ENCODE measurements at regions not wholly inside any gene's neighbourhood (a gene's known extent, or its start where the extent isn't known, plus 50 kb on each side); places are given as distances from the start of the nearest gene placed in this dataset.

- SMC1A ChIA-PET (ENCODE audit: uncharacterized antibody, unreplicated experiment), result interaction anchor here (1.4 kb wide), 1 partner anchor 25 kb away, joined by 4 read pairs; no protein-coding TSS in a partner anchor
- WGBS (ENCODE audit: insufficient coverage, insufficient replicate concordance, low lambda C conversion rate, missing lambda C conversion rate), result 15% methylated on average over 7 of the region's 7 CpGs
- no peak for TF ChIP-seq STAT3 (IDR thresholded peaks at IDR 0.05; ENCODE audit: low read depth, low read length)
- TF ChIP-seq IRF4 (IDR thresholded peaks at IDR 0.05; ENCODE audit: low read depth, low read length), result no peak
- TF ChIP-seq ESRRA (IDR thresholded peaks at IDR 0.05; ENCODE audit: low read length), result no peak
- no peak for TF ChIP-seq IRF5 (IDR thresholded peaks at IDR 0.05; ENCODE audit: borderline replicate concordance)
- TF ChIP-seq ATF7 (IDR thresholded peaks at IDR 0.05; ENCODE audit: low read depth), result no peak
- no peak for TF ChIP-seq MYB (IDR thresholded peaks at IDR 0.05; ENCODE audit: borderline replicate concordance, low read depth, low read length)
- TF ChIP-seq RBBP5 (conservative IDR thresholded peaks at IDR 0.05), result no peak
- TF ChIP-seq NKRF (conservative IDR thresholded peaks at IDR 0.05), result no peak
- no peak for TF ChIP-seq STAT1 (conservative IDR thresholded peaks at IDR 0.05)
- no peak for TF ChIP-seq CBFB (IDR thresholded peaks at IDR 0.05; ENCODE audit: low read depth)
- TF ChIP-seq CHD4 (IDR thresholded peaks at IDR 0.05), result no peak
- TF ChIP-seq NFYB (IDR thresholded peaks at IDR 0.05; ENCODE audit: insufficient read depth, low read depth, low read length), result no peak
- no peak for TF ChIP-seq RELB (IDR thresholded peaks at IDR 0.05; ENCODE audit: low read depth)
- no peak for TF ChIP-seq MTA3 (IDR thresholded peaks at IDR 0.05; ENCODE audit: borderline replicate concordance, low read length)
- TF ChIP-seq BMI1 (IDR thresholded peaks at IDR 0.05; ENCODE audit: borderline replicate concordance), result no peak
- TF ChIP-seq ATF2 (IDR thresholded peaks at IDR 0.05; ENCODE audit: low read length), result no peak
- no peak for TF ChIP-seq ZBTB33 (IDR thresholded peaks at IDR 0.05)
Observed at GRCh38 chr13:82963226-82964099, 918.8 kb downstream of the SLITRK1 start.

More at GRCh38 chr13:82963226-82964099, 918.8 kb downstream of the SLITRK1 start:
- Histone ChIP-seq H3K4me2 (ENCODE audit: control insufficient read depth, insufficient read depth) (no peak overlapping the region), H3K36me3 (ENCODE audit: control insufficient read depth in 2 of 2, insufficient read depth in 2 of 2, low read length in 1 of 2) (no peaks in the 10 kb centered on the region), H3K79me2 (ENCODE audit: control insufficient read depth, insufficient read depth, low read length) (no peaks in the 10 kb centered on the region), H3K4me3 (no peak overlapping the region), H3K27ac (ENCODE audit: control insufficient read depth, insufficient read depth) (no peak overlapping the region), H3K9me3 (replicated peaks; ENCODE audit: control insufficient read depth, insufficient read depth, low read length) (no peaks in the 10 kb centered on the region), H2AFZ (ENCODE audit: control insufficient read depth, low read depth, low read length) (no peak overlapping the region), H3K27me3 (replicated peaks in 1 of 2; ENCODE audit: control insufficient read depth in 2 of 2, insufficient read depth in 2 of 2, low read length in 1 of 2) (no peaks in the 10 kb centered on the region), H4K20me1 (ENCODE audit: control insufficient read depth, insufficient read depth) (no peaks in the 10 kb centered on the region), H3K9ac (ENCODE audit: control insufficient read depth, insufficient read depth, low read length) (no peak overlapping the region), H3K4me1 (ENCODE audit: control insufficient read depth, insufficient read depth, low read length) (no peaks in the 10 kb centered on the region)
- DNase-seq (ENCODE audit: low read depth, low spot score) (no peak), ATAC-seq (no peak), FAIRE-seq (no peak)
- intact Hi-C loops (cut with micrococcal nuclease; ENCODE audit: unreplicated experiment) (loop anchor here (5.0 kb wide), 1 partner anchor 49 kb away; no protein-coding TSS in a partner anchor), in situ Hi-C loops (cut with MboI) (no loop called here)
- CTCF ChIA-PET, result no interaction called here
- RAD21 ChIA-PET (ENCODE audit: unreplicated experiment), result no interaction called here
- BruUV-seq (replicated peaks), result no TSS peak
- POLR2A ChIA-PET, result no interaction called here

Measured in GM12878 (cell line).